DMS114 treated with DMSO at 0.1 percent for 48 hours (cell line): ENCODE measurements at regions not wholly inside any gene's neighbourhood (a gene's known extent, or its start where the extent isn't known, plus 50 kb on each side); places are given as distances from the start of the nearest gene placed in this dataset.
"Not testable (repeated sequence)": the region's sequence is repeated elsewhere in the genome, so short reads cannot be mapped to it uniquely, and the experiment has no call there.

ENCODE experiments used
- DNase-seq: peaks from one replicate; lab custom pipeline; 2025; ENCODE audit not compliant: unreplicated experiment; lab: John Stamatoyannopoulos, UW

GRCh38 chr5:18203296-18203695 lies 569.0 kb downstream of the TAF11L14 start:
- no peak for DNase-seq

- no peak for DNase-seq
These were observed 579.4 kb downstream of the TAF11L14 start for GRCh38 chr5:18213666-18214065.

GRCh38 chr5:18216016-18216415 lies 581.8 kb downstream of the TAF11L14 start:
- no peak for DNase-seq

- DNase-seq: no peak
These were observed 582.5 kb downstream of the TAF11L14 start for GRCh38 chr5:18216729-18217128.

- DNase-seq: no peak
These were observed 585.0 kb downstream of the TAF11L14 start for GRCh38 chr5:18219241-18219640.

- DNase-seq: no peak
These were observed 586.4 kb downstream of the TAF11L14 start for GRCh38 chr5:18220631-18221030.

- no peak for DNase-seq
These were observed 602.1 kb downstream of the TAF11L14 start for GRCh38 chr5:18236386-18236785.

GRCh38 chr5:18238321-18238720 lies 604.1 kb downstream of the TAF11L14 start:
- no peak for DNase-seq

GRCh38 chr5:18240971-18241370 lies 606.7 kb downstream of the TAF11L14 start:
- no peak for DNase-seq

- no peak for DNase-seq
These were observed 609.6 kb downstream of the TAF11L14 start for GRCh38 chr5:18243846-18244245.

- no peak for DNase-seq
These were observed 610.0 kb downstream of the TAF11L14 start for GRCh38 chr5:18244309-18244708.

- DNase-seq: no peak
These were observed 618.3 kb downstream of the TAF11L14 start for GRCh38 chr5:18252559-18252958.

- DNase-seq: no peak
These were observed 630.0 kb downstream of the TAF11L14 start for GRCh38 chr5:18264126-18264882.

- DNase-seq: no peak
These were observed 636.5 kb downstream of the TAF11L14 start for GRCh38 chr5:18270635-18271338.

- no peak for DNase-seq
These were observed 642.7 kb downstream of the TAF11L14 start for GRCh38 chr5:18276939-18277338.

GRCh38 chr5:18281947-18282581 lies 647.8 kb downstream of the TAF11L14 start:
- DNase-seq: peak; percentile 23

- no peak for DNase-seq
These were observed 651.0 kb downstream of the TAF11L14 start for GRCh38 chr5:18285257-18285656.

- DNase-seq: no peak
These were observed 657.9 kb downstream of the TAF11L14 start for GRCh38 chr5:18292146-18292545.

- DNase-seq: not testable (repeated sequence)
These were observed 661.4 kb downstream of the TAF11L14 start for GRCh38 chr5:18295696-18296095.

- DNase-seq: no peak
These were observed 664.9 kb downstream of the TAF11L14 start for GRCh38 chr5:18299166-18299565.

- peak; percentile 53 for DNase-seq
These were observed 671.1 kb downstream of the TAF11L14 start for GRCh38 chr5:18305288-18305924.

GRCh38 chr5:18311266-18311665 lies 677.0 kb downstream of the TAF11L14 start:
- DNase-seq: no peak
